ENCODE measurements at regions not wholly inside any gene's neighbourhood (a gene's known extent, or its start where the extent isn't known, plus 50 kb on each side); places are given as distances from the start of the nearest gene placed in this dataset.

DNA sequence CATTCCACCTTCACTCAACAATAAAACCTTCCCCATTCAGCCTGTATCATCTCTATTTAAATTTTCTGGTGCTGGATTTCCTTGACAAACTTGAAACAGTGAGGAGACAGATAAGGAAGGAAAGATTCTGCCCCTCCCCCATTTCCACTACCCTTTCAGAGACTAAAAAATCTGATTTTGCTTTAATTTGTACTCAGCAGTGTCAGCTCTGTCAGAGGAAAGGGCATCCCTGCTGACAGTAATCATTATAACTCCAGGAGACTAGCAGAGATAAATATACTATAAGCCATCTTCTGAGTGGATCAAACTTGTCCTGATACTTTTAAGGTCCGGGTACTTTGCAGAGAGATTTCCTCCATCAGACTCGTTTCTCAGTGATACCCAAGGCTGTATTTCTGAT lies 155.6 kb downstream of the SAMD5 start:
- TF ChIP-seq POLR2A (IDR thresholded peaks at IDR 0.05): no peak
- TF ChIP-seq, protein P1, sequence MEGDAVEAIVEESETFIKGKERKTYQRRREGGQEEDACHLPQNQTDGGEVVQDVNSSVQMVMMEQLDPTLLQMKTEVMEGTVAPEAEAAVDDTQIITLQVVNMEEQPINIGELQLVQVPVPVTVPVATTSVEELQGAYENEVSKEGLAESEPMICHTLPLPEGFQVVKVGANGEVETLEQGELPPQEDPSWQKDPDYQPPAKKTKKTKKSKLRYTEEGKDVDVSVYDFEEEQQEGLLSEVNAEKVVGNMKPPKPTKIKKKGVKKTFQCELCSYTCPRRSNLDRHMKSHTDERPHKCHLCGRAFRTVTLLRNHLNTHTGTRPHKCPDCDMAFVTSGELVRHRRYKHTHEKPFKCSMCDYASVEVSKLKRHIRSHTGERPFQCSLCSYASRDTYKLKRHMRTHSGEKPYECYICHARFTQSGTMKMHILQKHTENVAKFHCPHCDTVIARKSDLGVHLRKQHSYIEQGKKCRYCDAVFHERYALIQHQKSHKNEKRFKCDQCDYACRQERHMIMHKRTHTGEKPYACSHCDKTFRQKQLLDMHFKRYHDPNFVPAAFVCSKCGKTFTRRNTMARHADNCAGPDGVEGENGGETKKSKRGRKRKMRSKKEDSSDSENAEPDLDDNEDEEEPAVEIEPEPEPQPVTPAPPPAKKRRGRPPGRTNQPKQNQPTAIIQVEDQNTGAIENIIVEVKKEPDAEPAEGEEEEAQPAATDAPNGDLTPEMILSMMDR (IDR thresholded peaks at IDR 0.05): no peak
- no peak for TF ChIP-seq EP300 (IDR thresholded peaks at IDR 0.05)

All from tibial nerve (tissue), 4 donors.